ENCODE measurements at regions not wholly inside any gene's neighbourhood (a gene's known extent, or its start where the extent isn't known, plus 50 kb on each side); places are given as distances from the start of the nearest gene placed in this dataset.

GRCh38 chr22:25483931-25484330, 80.5 kb upstream of the GRK3 start:
- Histone ChIP-seq H3K4me3 (no peak overlapping the region), H3F3A (ENCODE audit: insufficient read depth) (peaks cover 10% of the 10 kb centered on the region; the same call in 1 of the 2 replicates), H3K36me3 (ENCODE audit: low read depth) (no peaks in the 10 kb centered on the region; the same call in 1 of the 2 replicates), H3K9me2 (ENCODE audit: insufficient read depth) (peaks cover 4% of the 10 kb centered on the region; the same call in 1 of the 2 replicates), H3K27ac (no peak overlapping the region), H4K20me1 (ENCODE audit: insufficient read depth) (no peaks in the 10 kb centered on the region), H3K9ac (no peak overlapping the region), H3K4me2 (ENCODE audit: unreplicated experiment) (no peak overlapping the region), H3K27me3 (replicated peaks; ENCODE audit: insufficient read depth) (no peaks in the 10 kb centered on the region), H3K79me2 (ENCODE audit: insufficient read depth) (no peaks in the 10 kb centered on the region), H2AFZ (no peak overlapping the region), H3K4me1 (ENCODE audit: insufficient read depth) (peaks cover 11% of the 10 kb centered on the region), H3K9me3 (ENCODE audit: low read depth) (no peaks in the 10 kb centered on the region)
- no peak for DNase-seq
- TF ChIP-seq EZH2 (IDR thresholded peaks at IDR 0.05; ENCODE audit: insufficient read depth, poor library complexity, severe bottlenecking) (no peak), EZH2phosphoT487 (IDR thresholded peaks at IDR 0.05; ENCODE audit: insufficient read depth, low read depth) (no peak)
- in situ Hi-C loops (cut with MboI): no loop called here
- 98 to 100% methylated on average over 1 of the region's 1 CpG for WGBS, 2 experiments (ENCODE audit: low coverage in 1 of 2, low lambda C conversion rate in 2 of 2, missing lambda C conversion rate in 2 of 2)

GRCh38 chr22:25484521-25485315, 79.8 kb upstream of the GRK3 start:
- Histone ChIP-seq H3K4me3 (no peak overlapping the region), H3K4me1 (ENCODE audit: insufficient read depth) (peaks cover 12% of the 10 kb centered on the region), H3K27me3 (replicated peaks; ENCODE audit: insufficient read depth) (no peaks in the 10 kb centered on the region), H3K9me2 (ENCODE audit: insufficient read depth) (peaks cover 4% of the 10 kb centered on the region; the same call in 1 of the 2 replicates), H2AFZ (no peak overlapping the region), H3K36me3 (ENCODE audit: low read depth) (no peaks in the 10 kb centered on the region; the same call in 1 of the 2 replicates), H4K20me1 (ENCODE audit: insufficient read depth) (no peaks in the 10 kb centered on the region), H3K27ac (no peak overlapping the region), H3K9me3 (ENCODE audit: low read depth) (no peaks in the 10 kb centered on the region), H3F3A (ENCODE audit: insufficient read depth) (peaks cover 13% of the 10 kb centered on the region; the same call in 1 of the 2 replicates), H3K4me2 (ENCODE audit: unreplicated experiment) (no peak overlapping the region), H3K79me2 (ENCODE audit: insufficient read depth) (no peaks in the 10 kb centered on the region), H3K9ac (no peak overlapping the region)
- WGBS, 2 experiments (ENCODE audit: low coverage in 1 of 2, low lambda C conversion rate in 2 of 2, missing lambda C conversion rate in 2 of 2): 95 to 96% methylated on average over 3 of the region's 3 CpGs
- no peak for DNase-seq
- TF ChIP-seq EZH2 (IDR thresholded peaks at IDR 0.05; ENCODE audit: insufficient read depth, poor library complexity, severe bottlenecking) (no peak), EZH2phosphoT487 (IDR thresholded peaks at IDR 0.05; ENCODE audit: insufficient read depth, low read depth) (no peak)
- in situ Hi-C loops (cut with MboI): no loop called here

- TF ChIP-seq EZH2 (IDR thresholded peaks at IDR 0.05; ENCODE audit: insufficient read depth, poor library complexity, severe bottlenecking) (no peak), EZH2phosphoT487 (IDR thresholded peaks at IDR 0.05; ENCODE audit: insufficient read depth, low read depth) (no peak)
- Histone ChIP-seq H3F3A (ENCODE audit: insufficient read depth) (peaks cover 13% of the 10 kb centered on the region; the same call in 1 of the 2 replicates), H3K4me2 (ENCODE audit: unreplicated experiment) (no peak overlapping the region), H3K27ac (no peak overlapping the region), H3K79me2 (ENCODE audit: insufficient read depth) (no peaks in the 10 kb centered on the region), H4K20me1 (ENCODE audit: insufficient read depth) (no peaks in the 10 kb centered on the region), H3K9me2 (ENCODE audit: insufficient read depth) (peaks cover 4% of the 10 kb centered on the region; the same call in 1 of the 2 replicates), H2AFZ (no peak overlapping the region), H3K4me3 (no peak overlapping the region), H3K27me3 (replicated peaks; ENCODE audit: insufficient read depth) (no peaks in the 10 kb centered on the region), H3K36me3 (ENCODE audit: low read depth) (no peaks in the 10 kb centered on the region; the same call in 1 of the 2 replicates), H3K9me3 (ENCODE audit: low read depth) (no peaks in the 10 kb centered on the region), H3K4me1 (ENCODE audit: insufficient read depth) (peaks cover 12% of the 10 kb centered on the region), H3K9ac (no peak overlapping the region)
- WGBS, 2 experiments (ENCODE audit: low coverage in 1 of 2, low lambda C conversion rate in 2 of 2, missing lambda C conversion rate in 2 of 2): 90 to 91% methylated on average over 7 of the region's 7 CpGs
- no peak for DNase-seq
- in situ Hi-C loops (cut with MboI): no loop called here
Observed at GRCh38 chr22:25485626-25486545, 78.6 kb upstream of the GRK3 start.

- H3K4me1 ChIP-seq (ENCODE audit: insufficient read depth): peaks cover 12% of the 10 kb centered on the region
- no peak overlapping the region for H3K4me2 ChIP-seq (ENCODE audit: unreplicated experiment)
- no peaks in the 10 kb centered on the region for H3K9me3 ChIP-seq (ENCODE audit: low read depth)
- H3K9me2 ChIP-seq (ENCODE audit: insufficient read depth): peaks cover 4% of the 10 kb centered on the region; the same call in 1 of the 2 replicates
- H3F3A ChIP-seq (ENCODE audit: insufficient read depth): peaks cover 13% of the 10 kb centered on the region; the same call in 1 of the 2 replicates
- no peaks in the 10 kb centered on the region for H4K20me1 ChIP-seq (ENCODE audit: insufficient read depth)
- H2AFZ ChIP-seq: no peak overlapping the region
- in situ Hi-C loops (cut with MboI): no loop called here
- TF ChIP-seq EZH2 (IDR thresholded peaks at IDR 0.05; ENCODE audit: insufficient read depth, poor library complexity, severe bottlenecking) (no peak), EZH2phosphoT487 (IDR thresholded peaks at IDR 0.05; ENCODE audit: insufficient read depth, low read depth) (no peak)
- no peaks in the 10 kb centered on the region for H3K27me3 ChIP-seq (replicated peaks; ENCODE audit: insufficient read depth)
- H3K4me3 ChIP-seq: no peak overlapping the region
- no peaks in the 10 kb centered on the region for H3K36me3 ChIP-seq (ENCODE audit: low read depth)
- DNase-seq: no peak
- H3K9ac ChIP-seq: no peak overlapping the region
- 92 to 99% methylated on average over 5 to 6 of the region's 6 CpGs for WGBS, 2 experiments (ENCODE audit: low coverage in 1 of 2, low lambda C conversion rate in 2 of 2, missing lambda C conversion rate in 2 of 2)
- no peak overlapping the region for H3K27ac ChIP-seq
- H3K79me2 ChIP-seq (ENCODE audit: insufficient read depth): no peaks in the 10 kb centered on the region
Observed at GRCh38 chr22:25487508-25487907, 77.0 kb upstream of the GRK3 start.

Measured in GM23248 (cell line).